Stimulated activated CD8-positive, alpha-beta memory T cell treated with anti-CD3 and anti-CD28 coated beads, Interleukin-7, amount 100 ng/mL, for 48 hours (primary cell): ENCODE measurements at regions not wholly inside any gene's neighbourhood (a gene's known extent, or its start where the extent isn't known, plus 50 kb on each side); places are given as distances from the start of the nearest gene placed in this dataset.

Source experiments
- DNase-seq, 2 donors: peaks; one replicate each; pipeline ENCODE4 v3.0.0-alpha.2; 2020; ENCODE audit warnings: low read depth in 1 of 2; ENCODE audit errors: extremely low read depth in 1 of 2

GRCh38 chr1:199038156-199038555 is 399.3 kb downstream of the PTPRC start:
- DNase-seq = no peak

DNA sequence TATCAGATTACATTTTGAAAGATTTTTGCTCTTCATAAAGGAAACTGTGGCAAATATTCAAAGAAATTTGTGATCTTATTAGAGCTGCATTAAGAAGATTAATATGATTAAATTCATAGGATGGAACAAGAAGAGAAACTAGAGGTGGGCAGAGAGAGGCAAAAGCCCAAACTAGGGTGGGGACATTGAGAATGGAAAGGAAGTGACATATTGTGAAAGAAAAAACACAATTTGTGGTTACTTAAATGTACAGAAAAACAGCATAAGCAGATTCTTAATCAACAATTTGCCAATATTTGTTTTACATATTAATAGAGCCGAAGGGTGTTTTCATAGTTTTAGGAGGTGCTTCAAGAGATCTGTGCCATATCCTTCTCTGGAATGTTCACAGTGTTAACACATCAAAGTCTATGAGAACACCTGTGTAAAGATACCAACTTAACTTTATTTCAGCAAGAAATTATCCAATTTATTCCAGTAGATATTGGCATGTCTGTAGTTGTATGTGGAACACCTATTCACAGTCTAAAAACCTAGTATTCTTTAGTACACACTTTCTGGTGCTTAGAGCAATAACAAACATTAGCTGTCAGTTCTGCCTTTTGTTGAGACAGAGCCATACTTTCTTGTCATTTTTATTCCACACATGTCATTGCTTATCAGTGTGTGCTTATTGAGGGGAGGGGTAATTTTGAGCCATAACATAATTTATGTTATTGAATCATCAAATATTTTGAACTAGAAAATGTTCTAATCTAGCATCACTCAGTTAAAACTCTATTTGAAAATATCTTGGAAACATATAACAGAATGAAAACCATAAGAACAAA is 401.5 kb downstream of the PTPRC start:
- DNase-seq = no peak

DNA sequence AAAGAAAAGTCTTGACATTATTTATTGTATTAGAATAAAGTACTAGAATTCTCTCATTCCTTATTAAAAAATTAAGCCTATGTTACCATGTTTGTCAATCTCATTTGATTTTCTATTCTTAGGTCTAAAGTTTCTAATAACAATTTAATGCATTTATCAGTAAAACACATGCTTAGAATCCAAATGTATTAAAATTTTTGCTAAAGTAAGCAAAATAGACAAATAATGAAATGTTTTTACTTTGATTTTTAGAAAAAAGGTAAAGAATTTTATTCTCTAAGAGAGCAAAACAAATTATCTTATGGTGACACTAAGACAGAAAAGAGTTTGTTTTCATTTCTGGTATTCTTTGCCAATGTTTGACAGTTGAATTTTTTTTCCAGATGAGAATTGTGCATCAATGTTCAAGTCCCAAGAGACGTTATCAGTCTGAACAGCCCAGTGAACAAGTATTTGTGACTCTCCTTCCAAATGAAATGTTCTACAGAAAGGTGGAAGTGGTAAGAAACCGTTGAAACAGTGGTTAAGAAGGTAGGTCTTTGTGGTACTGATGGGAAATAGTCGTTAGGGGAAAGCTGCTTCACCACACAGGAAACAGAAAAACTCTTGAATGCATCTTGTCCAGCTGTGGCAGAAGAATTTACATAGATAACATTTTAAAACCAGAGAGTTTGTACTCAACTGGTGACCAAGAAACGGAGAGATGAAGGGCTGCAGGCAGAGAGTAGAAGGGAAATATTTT is 402.5 kb downstream of the PTPRC start:
- DNase-seq = no peak

DNA sequence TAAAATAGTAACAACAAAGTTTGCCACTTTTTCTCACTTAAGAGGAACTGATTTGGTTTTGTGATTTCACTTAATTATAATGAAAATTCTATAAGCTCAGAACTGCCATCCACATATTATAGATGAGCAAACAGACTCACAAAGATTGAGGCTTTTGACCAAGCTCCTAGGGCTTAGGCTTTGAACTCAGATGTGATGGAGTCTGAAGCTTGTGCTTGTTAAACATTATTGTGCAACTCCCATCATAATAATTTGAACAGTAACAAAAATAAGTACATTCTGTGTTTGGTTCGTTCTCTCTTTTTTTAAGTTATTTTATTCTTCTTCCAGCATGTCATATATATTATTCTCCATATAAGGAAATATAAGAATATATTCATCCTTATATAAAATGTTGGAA is 403.4 kb downstream of the PTPRC start:
- no peak for DNase-seq

- DNase-seq = no peak
Observed at GRCh38 chr1:199044191-199044590, 405.4 kb downstream of the PTPRC start.

GRCh38 chr1:199046618-199047017 is 407.8 kb downstream of the PTPRC start:
- no peak for DNase-seq

- no peak for DNase-seq
Observed at GRCh38 chr1:199054694-199055093, 415.9 kb downstream of the PTPRC start.

GRCh38 chr1:199057322-199057721 is 418.5 kb downstream of the PTPRC start:
- no peak for DNase-seq

GRCh38 chr1:199058281-199058680 is 419.4 kb downstream of the PTPRC start:
- DNase-seq = no peak

DNA sequence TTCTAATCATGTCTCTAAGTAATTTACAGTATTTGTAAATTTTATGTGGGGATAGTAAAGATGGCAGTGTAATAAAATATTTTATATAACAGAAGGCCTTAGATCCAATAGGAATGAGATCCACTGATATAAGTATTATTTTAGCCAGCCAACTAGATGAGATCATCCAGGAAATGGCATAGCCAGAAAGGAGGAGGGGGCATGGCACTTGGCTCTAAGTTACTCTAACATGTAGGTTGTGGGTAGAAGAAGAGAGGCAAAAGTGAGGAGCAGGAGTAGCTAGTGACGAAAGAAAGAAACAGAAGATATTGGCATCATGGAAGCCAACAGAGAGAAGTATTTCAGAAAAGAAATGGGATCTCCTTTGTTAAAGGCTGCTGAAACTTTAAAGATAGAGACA is 426.1 kb downstream of the PTPRC start:
- DNase-seq = no peak

DNA sequence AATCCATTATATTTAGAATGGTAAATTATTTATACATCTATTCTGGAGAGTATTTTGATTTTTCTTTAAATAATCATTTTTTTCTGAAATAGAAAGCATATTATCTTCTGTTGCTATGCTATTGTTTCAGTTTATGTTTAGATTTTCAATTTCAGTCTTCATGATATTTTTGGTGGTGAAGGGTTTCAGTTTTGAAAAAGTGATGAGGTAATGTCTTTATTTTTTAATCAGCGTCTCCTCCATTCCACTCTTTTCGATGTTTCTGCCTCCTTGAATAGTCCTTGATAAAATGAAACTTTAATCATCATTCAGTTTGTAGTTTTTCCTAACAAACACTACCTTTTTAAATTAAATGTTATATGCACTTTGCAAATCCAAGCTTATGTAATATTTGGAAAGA is 428.6 kb downstream of the PTPRC start:
- DNase-seq = no peak

- no peak for DNase-seq
Observed at GRCh38 chr1:199071080-199071479, 432.2 kb downstream of the PTPRC start.

DNA sequence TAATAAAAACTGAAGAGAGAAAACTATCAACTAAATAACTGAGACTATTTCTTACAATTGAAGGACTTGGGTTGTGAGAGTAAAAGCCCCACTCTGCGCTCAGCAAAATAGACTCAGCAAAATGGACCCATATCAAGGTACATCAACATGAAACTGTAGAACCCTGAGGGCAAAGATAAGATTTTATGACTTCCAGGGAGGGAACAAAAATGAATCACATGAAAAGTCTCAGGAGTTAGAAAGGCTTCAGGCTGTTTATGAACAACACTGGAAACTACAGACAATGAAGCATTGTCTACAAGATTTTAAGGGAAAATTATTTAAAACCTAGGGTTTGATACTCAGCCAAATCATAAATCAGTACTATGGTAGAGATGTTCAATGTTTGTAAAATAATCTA is 434.3 kb downstream of the PTPRC start:
- no peak for DNase-seq

- DNase-seq = no peak
Observed at GRCh38 chr1:199075792-199076191, 437.0 kb downstream of the PTPRC start.

- DNase-seq = no peak
Observed at GRCh38 chr1:199079994-199080393, 441.2 kb downstream of the PTPRC start.

- DNase-seq = no peak
Observed at GRCh38 chr1:199081739-199082138, 442.9 kb downstream of the PTPRC start.

DNA sequence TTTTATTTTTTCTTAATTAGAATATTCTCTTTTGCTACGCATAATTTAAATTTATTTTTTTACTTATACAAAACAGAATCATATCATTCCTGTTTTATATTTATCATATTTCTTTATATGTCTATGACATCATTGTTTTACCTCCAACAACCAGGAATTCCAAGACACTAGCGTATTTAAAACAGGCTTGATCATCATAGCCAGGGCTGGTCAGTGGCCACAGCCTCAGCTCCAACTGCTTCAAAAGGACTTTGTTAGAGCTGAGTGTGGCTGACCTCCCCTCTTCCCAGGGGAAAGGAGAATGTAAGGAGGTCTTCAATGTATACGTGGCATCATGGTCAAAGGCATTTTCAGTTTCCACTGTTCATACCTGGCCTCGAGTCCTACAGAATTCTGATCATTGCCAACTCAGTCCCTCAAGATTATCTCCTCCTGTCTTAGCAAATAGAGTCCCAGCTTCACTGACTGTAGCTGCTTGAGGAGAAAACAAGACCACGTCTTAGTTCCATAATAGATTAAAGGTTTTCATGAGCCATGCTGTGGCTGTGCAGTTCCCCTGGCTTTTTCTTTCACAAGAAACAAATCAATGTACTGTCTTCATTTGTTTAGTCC is 444.0 kb downstream of the PTPRC start:
- no peak for DNase-seq

GRCh38 chr1:199083680-199084079 is 444.8 kb downstream of the PTPRC start:
- no peak for DNase-seq

DNA sequence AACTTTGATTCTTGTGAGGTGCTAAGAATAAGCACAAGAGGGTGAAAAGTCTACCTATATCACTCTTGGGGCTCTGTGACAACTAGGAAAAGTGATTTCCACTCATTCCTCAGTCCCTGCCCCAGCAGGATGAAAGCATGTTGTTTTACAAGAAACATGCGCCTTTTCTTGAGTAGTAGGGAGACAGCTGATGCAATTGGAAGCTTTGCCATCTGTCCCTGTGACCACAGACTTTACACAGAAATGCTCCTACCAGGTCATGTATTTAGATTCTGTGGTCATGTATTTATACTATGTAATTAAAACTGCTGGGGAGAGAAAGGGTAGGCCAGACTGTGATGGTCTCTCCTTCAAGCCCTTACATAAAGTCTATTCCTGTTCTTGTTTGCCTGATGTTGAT is 445.5 kb downstream of the PTPRC start:
- DNase-seq = no peak

GRCh38 chr1:199085903-199086302 is 447.1 kb downstream of the PTPRC start:
- no peak for DNase-seq

DNA sequence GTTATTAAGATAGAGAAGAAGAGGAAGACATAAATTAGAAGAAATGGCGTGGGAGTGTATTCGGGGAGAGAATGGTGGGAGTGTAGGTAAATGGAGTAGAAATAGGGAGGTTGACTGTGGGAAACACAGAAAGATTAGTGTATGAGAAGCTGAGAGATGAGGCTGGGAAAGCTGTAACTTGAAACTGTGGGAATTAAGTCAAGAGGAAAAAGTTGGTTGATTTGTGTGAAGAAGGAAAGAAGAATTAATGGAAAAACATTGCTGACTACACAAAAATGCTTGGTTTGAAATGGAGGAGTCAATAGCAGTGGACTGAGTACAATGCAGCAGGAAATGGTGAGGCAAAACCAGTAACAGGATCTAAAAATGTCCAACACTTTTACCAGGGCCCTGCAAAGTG is 448.3 kb downstream of the PTPRC start:
- DNase-seq = no peak
